ENCODE measurements at regions not wholly inside any gene's neighbourhood (a gene's known extent, or its start where the extent isn't known, plus 50 kb on each side); places are given as distances from the start of the nearest gene placed in this dataset.

- peak; percentile 40 for DNase-seq
- no peaks in the 10 kb centered on the region for H3K27me3 ChIP-seq (ENCODE audit: control insufficient read depth, insufficient read depth, low read length, poor library complexity, severe bottlenecking)
- WGBS, 2 experiments (ENCODE audit: insufficient coverage in 1 of 2, insufficient read length in 1 of 2) = 74 to 75% methylated on average over 5 to 6 of the region's 6 CpGs
- no peak overlapping the region for H3K9ac ChIP-seq (ENCODE audit: extremely low read depth, low read length, poor library complexity, severe bottlenecking)
- no peaks in the 10 kb centered on the region for H3K4me1 ChIP-seq (ENCODE audit: control insufficient read depth, insufficient read depth, low read length)
- peaks cover 8% of the 10 kb centered on the region for H3K9me3 ChIP-seq (ENCODE audit: control insufficient read depth, low read length)
- no peaks in the 10 kb centered on the region for H3K27me3 Mint-ChIP-seq (ENCODE audit: insufficient read depth)
- H3K4me1 Mint-ChIP-seq = no peaks in the 10 kb centered on the region
- peaks cover 10% of the 10 kb centered on the region for H3K9me3 Mint-ChIP-seq
- TF ChIP-seq CTCF (conservative IDR thresholded peaks at IDR 0.05) = no peak
- H3K4me3 ChIP-seq (ENCODE audit: low read length) = no peak overlapping the region
- no peak overlapping the region for H3K4me3 Mint-ChIP-seq
- no peak overlapping the region for H3K27ac Mint-ChIP-seq
- H3K27ac ChIP-seq (ENCODE audit: low read depth, low read length) = no peak overlapping the region
- H3K36me3 Mint-ChIP-seq (ENCODE audit: low read depth) = no peaks in the 10 kb centered on the region
- H3K36me3 ChIP-seq (ENCODE audit: control insufficient read depth, insufficient read depth, low read length) = no peaks in the 10 kb centered on the region
These were observed 52.7 kb upstream of the CADM2 start for GRCh38 chr3:84906065-84906464.

Data from endodermal cell (in vitro differentiated cells).